Memory B cell (primary cell): ENCODE measurements at regions not wholly inside any gene's neighbourhood (a gene's known extent, or its start where the extent isn't known, plus 50 kb on each side); places are given as distances from the start of the nearest gene placed in this dataset.
"Not testable (repeated sequence)": the region's sequence is repeated elsewhere in the genome, so short reads cannot be mapped to it uniquely, and the experiment has no call there.

Experiments
- ATAC-seq: fragments of 150-1000 bp; cut with Tn5 transposase; 2 replicates; pipeline ENCODE4 v1.10.0; 2021; ENCODE audit warnings: low read depth, mild to moderate bottlenecking, moderate library complexity
- DNase-seq, 2 donors: peaks; one replicate each; pipeline ENCODE4 v3.0.0; 2022; ENCODE audit warnings: low spot score in 2 of 2
- H3K27ac Mint-ChIP-seq: one replicate; pipeline ENCODE4 v1.8.0; 2022; ENCODE audit warnings: mild to moderate bottlenecking, moderate library complexity, mixed read lengths
- H3K27me3 Mint-ChIP-seq: one replicate; pipeline ENCODE4 v1.8.0; 2022; ENCODE audit warnings: mixed read lengths
- H3K36me3 Mint-ChIP-seq: one replicate; pipeline ENCODE4 v1.8.0; 2022; ENCODE audit warnings: mild to moderate bottlenecking, mixed read lengths
- H3K4me1 Mint-ChIP-seq: one replicate; pipeline ENCODE4 v1.8.0; 2022; ENCODE audit warnings: mixed read lengths
- H3K4me3 Mint-ChIP-seq: one replicate; pipeline ENCODE4 v1.8.0; 2022; ENCODE audit warnings: mild to moderate bottlenecking, moderate library complexity, mixed read lengths
- H3K9me3 Mint-ChIP-seq: one replicate; pipeline ENCODE4 v1.8.0; 2022; ENCODE audit warnings: mixed read lengths

DNA sequence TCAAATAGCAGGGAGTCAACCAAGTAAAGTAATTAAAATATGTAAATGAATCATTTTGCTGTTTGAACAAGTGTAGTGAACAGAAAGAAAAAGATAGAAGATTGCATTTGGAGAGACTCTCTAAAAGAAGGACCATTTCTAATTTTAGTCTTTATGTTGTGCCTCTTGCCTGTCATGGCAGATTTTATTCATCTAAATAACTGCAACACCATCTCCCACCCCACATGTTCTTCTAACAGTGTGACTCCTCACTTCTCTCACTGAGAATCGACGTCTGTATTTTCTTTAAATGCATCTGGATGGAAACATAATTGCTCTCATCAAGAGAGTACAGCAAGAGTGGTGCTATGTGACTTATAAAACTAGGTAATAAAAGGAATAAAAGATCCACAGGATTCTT, 439.9 kb upstream of the GBE1 start:
- H3K36me3 Mint-ChIP-seq: no peaks in the 10 kb centered on the region
- ATAC-seq (no peak), DNase-seq (no peak)
- no peak overlapping the region for H3K4me3 Mint-ChIP-seq
- H3K4me1 Mint-ChIP-seq: no peaks in the 10 kb centered on the region
- peaks cover 2% of the 10 kb centered on the region for H3K9me3 Mint-ChIP-seq
- H3K27ac Mint-ChIP-seq: no peak overlapping the region
- no peaks in the 10 kb centered on the region for H3K27me3 Mint-ChIP-seq

GRCh38 chr3:82198009-82198408, 436.6 kb upstream of the GBE1 start:
- Mint-ChIP-seq H3K4me3 (no peak overlapping the region), H3K27ac (no peak overlapping the region), H3K4me1 (no peaks in the 10 kb centered on the region), H3K9me3 (no peaks in the 10 kb centered on the region), H3K36me3 (no peaks in the 10 kb centered on the region), H3K27me3 (no peaks in the 10 kb centered on the region)
- no peak for DNase-seq
- no peak for ATAC-seq

- H3K36me3 Mint-ChIP-seq: no peaks in the 10 kb centered on the region
- H3K9me3 Mint-ChIP-seq: peaks cover 2% of the 10 kb centered on the region
- DNase-seq (no peak), ATAC-seq (no peak)
- H3K4me3 Mint-ChIP-seq: no peak overlapping the region
- no peaks in the 10 kb centered on the region for H3K27me3 Mint-ChIP-seq
- no peak overlapping the region for H3K27ac Mint-ChIP-seq
- no peaks in the 10 kb centered on the region for H3K4me1 Mint-ChIP-seq
These were observed 435.2 kb upstream of the GBE1 start for GRCh38 chr3:82196645-82197044.

DNA sequence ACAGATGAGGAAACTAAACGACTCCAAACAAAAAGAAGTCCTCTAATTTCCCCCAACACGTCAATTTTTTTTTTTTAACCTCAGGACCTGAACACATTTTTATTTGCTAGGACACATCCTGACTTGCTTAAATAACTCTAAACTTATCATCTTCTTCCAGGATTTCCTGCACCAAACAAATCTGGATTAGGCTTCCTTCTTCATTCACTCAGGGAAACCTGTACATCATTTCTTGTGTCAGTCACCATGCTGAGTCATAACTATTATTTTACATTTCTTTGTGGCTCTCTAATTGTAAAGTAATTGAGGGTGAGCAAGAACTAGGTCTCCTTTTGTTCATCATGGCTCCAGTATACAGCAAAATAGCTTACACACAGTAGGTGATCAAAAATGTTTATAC, 433.4 kb upstream of the GBE1 start:
- DNase-seq (no peak), ATAC-seq (no peak)
- H3K36me3 Mint-ChIP-seq: no peaks in the 10 kb centered on the region
- no peak overlapping the region for H3K4me3 Mint-ChIP-seq
- no peak overlapping the region for H3K27ac Mint-ChIP-seq
- no peaks in the 10 kb centered on the region for H3K4me1 Mint-ChIP-seq
- no peaks in the 10 kb centered on the region for H3K27me3 Mint-ChIP-seq
- H3K9me3 Mint-ChIP-seq: peaks cover 4% of the 10 kb centered on the region

DNA sequence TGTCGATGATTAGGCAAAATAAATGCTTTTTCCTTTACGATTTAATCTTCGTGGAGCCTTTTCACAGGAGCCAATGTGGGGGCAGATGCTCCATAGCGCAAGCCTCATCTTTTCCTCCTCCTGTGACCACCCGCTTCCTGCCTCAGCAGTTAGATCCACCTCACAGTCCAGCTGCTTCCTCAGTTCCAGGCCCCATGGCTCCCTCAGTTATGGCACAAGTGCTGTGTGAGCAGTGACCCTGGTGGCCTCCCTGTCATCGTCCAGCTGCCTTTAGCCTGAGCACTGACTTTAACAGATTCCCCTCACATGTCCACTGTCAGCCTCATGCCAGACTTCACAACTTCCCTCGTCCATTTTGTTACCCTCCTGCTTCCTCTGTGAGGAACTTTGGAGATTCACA, 424.6 kb upstream of the GBE1 start:
- Mint-ChIP-seq H3K9me3 (peaks cover 3% of the 10 kb centered on the region), H3K4me3 (no peak overlapping the region), H3K27me3 (no peaks in the 10 kb centered on the region), H3K4me1 (no peaks in the 10 kb centered on the region), H3K36me3 (no peaks in the 10 kb centered on the region), H3K27ac (no peak overlapping the region)
- ATAC-seq: no peak
- DNase-seq: no peak

GRCh38 chr3:82179291-82179690, 417.8 kb upstream of the GBE1 start:
- H3K27ac Mint-ChIP-seq: no peak overlapping the region
- peaks cover 1% of the 10 kb centered on the region for H3K9me3 Mint-ChIP-seq
- no peaks in the 10 kb centered on the region for H3K27me3 Mint-ChIP-seq
- no peak overlapping the region for H3K4me3 Mint-ChIP-seq
- DNase-seq (no peak), ATAC-seq (no peak)
- no peaks in the 10 kb centered on the region for H3K4me1 Mint-ChIP-seq
- H3K36me3 Mint-ChIP-seq: no peaks in the 10 kb centered on the region

DNA sequence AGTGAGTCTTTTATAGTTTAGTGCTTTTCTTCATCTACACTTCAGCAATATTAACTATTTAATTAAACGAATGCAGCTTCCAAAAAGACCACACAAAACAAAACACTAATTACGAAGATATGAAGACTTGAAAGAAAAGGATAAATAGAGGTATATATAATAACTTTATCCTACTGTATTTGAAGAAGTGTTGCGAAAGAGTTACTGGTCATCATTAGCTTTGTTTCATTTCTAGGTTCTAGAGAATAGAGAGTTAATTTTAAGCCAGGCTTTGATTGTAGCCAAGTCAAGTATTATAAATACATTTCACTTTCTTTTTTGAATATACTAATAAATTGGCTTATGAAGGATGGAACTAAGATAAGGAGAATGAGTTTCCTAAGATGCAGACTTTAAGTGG, 416.8 kb upstream of the GBE1 start:
- H3K27me3 Mint-ChIP-seq: no peaks in the 10 kb centered on the region
- no peaks in the 10 kb centered on the region for H3K36me3 Mint-ChIP-seq
- no peak overlapping the region for H3K4me3 Mint-ChIP-seq
- no peaks in the 10 kb centered on the region for H3K4me1 Mint-ChIP-seq
- ATAC-seq (no peak), DNase-seq (no peak)
- no peak overlapping the region for H3K27ac Mint-ChIP-seq
- peaks cover 3% of the 10 kb centered on the region for H3K9me3 Mint-ChIP-seq

DNA sequence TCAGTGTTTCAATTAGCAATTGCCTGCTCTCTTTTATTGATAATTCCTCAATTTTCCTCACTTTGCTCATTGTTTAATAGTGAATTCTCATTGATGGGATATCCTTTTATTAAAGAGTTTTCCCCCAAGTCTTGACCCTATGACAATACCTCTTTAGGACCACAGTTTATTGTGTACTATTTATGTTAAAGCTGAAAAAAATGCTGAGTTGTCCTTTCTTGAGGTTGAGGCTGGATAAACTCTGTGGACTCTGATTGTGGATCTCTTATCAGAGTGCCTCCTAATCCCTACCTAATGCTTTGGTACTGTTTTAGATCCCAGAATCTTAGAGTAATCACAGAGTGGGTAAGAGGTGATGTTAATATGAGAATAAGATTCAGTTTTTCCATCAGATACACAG, 416.3 kb upstream of the GBE1 start:
- H3K4me3 Mint-ChIP-seq: no peak overlapping the region
- H3K27me3 Mint-ChIP-seq: no peaks in the 10 kb centered on the region
- peaks cover 4% of the 10 kb centered on the region for H3K9me3 Mint-ChIP-seq
- ATAC-seq (no peak), DNase-seq (no peak)
- H3K4me1 Mint-ChIP-seq: no peaks in the 10 kb centered on the region
- no peaks in the 10 kb centered on the region for H3K36me3 Mint-ChIP-seq
- H3K27ac Mint-ChIP-seq: no peak overlapping the region

DNA sequence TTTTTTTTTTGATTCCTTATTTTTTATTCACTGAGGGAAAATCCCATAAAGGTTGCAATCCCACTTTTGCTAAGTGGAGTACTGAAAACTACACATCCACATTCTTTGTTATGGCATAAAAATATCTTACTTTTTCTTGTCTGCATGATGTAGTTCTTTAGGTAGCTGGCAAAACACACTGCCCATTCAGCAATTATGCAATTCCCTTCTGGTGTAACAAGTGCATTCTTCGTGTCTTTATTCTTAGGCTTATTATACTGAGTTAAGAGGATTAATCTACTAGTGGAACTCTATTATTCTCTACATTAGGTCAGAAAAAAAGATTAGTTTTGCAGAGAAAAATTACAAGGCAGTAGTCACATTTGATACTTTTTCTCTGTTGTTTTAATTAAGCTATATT, 403.8 kb upstream of the GBE1 start:
- ATAC-seq: no peak

DNA sequence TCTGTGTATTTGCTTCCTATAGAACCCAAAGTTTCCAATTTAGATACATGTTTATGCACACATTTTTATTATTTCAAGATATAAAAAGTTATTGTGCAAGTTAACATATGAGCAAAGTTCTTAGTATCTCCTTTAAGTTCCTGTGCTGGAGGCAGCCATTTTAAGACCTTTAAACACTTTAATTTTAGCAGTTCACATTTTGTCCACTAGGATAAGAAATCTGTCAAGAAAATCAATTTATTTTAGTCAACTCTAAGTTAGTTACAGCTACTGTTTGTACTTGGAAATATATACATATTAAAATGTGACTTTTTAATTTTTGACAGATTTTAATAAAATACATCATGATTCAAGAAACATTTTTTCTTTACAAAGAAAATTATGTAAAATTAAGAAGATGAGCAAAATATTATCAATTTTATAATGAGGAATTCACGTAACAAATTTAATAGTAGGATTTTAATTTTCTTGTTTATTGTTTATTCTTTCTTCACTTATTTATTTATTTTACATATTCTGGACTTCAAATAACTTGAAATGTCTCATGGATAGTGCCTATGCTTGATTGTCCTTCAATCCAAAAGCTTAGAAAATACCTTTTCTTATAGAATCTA, 402.6 kb upstream of the GBE1 start:
- Mint-ChIP-seq H3K9me3 (no peaks in the 10 kb centered on the region), H3K4me3 (no peak overlapping the region), H3K27ac (no peak overlapping the region), H3K4me1 (no peaks in the 10 kb centered on the region), H3K36me3 (no peaks in the 10 kb centered on the region), H3K27me3 (no peaks in the 10 kb centered on the region)
- ATAC-seq (no peak), DNase-seq (no peak)

More for the DNA sequence above, 403.8 kb upstream of the GBE1 start:
- Mint-ChIP-seq H3K27ac (no peak overlapping the region), H3K4me1 (no peaks in the 10 kb centered on the region), H3K4me3 (no peak overlapping the region), H3K9me3 (no peaks in the 10 kb centered on the region), H3K27me3 (no peaks in the 10 kb centered on the region), H3K36me3 (no peaks in the 10 kb centered on the region)
- DNase-seq: no peak

DNA sequence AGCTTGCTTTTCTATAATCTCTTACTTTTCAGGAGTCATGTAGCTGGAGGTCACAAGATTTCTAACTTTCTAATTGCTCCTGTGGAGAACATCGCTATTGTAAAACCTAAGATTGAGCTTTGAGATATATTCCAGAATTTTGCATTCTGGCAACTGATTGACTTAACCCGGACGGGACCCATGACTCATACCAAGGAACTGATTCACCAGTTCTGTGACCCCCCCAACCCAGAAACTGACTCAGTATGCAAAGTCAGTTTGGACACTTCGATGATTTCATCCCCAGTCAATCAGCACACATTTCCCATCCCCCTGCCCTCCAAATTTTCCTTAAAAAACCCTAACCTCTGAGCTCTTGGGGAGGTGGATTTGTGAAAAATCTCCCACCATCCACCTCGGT, 396.5 kb upstream of the GBE1 start:
- no peaks in the 10 kb centered on the region for H3K4me1 Mint-ChIP-seq
- H3K4me3 Mint-ChIP-seq: no peak overlapping the region
- peaks cover 3% of the 10 kb centered on the region for H3K36me3 Mint-ChIP-seq
- H3K27me3 Mint-ChIP-seq: peaks cover 2% of the 10 kb centered on the region
- DNase-seq: no peak
- ATAC-seq: no peak
- peaks cover 5% of the 10 kb centered on the region for H3K9me3 Mint-ChIP-seq
- no peak overlapping the region for H3K27ac Mint-ChIP-seq

DNA sequence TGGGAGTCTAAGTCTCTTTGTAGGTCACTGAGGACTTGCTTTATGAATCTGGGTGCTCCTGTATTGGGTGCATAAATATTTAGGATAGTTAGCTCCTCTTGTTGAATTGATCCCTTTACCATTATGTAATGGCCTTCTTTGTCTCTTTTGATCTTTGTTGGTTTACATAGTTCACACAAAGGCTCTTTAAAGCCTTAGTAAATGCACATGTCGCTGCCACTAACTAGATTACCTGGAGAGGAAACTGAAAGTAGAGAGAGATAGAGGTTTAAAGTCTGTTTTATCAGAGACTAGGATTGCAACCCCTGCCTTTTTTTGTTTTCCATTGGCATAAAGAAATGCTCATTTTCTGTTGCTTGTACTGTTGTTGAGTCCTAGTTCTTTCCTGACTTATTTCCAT, 392.4 kb upstream of the GBE1 start:
- H3K4me3 Mint-ChIP-seq, H3K4me1 Mint-ChIP-seq, H3K9me3 Mint-ChIP-seq, H3K27me3 Mint-ChIP-seq, H3K27ac Mint-ChIP-seq, H3K36me3 Mint-ChIP-seq, ATAC-seq, DNase-seq: not testable (repeated sequence)

GRCh38 chr3:82145742-82146141, 384.3 kb upstream of the GBE1 start:
- H3K36me3 Mint-ChIP-seq: no peaks in the 10 kb centered on the region
- H3K9me3 Mint-ChIP-seq: no peaks in the 10 kb centered on the region
- H3K4me3 Mint-ChIP-seq: no peak overlapping the region
- no peaks in the 10 kb centered on the region for H3K27me3 Mint-ChIP-seq
- no peak overlapping the region for H3K27ac Mint-ChIP-seq
- ATAC-seq (no peak), DNase-seq (no peak)
- no peaks in the 10 kb centered on the region for H3K4me1 Mint-ChIP-seq

- Mint-ChIP-seq H3K9me3 (no peaks in the 10 kb centered on the region), H3K36me3 (no peaks in the 10 kb centered on the region), H3K4me1 (no peaks in the 10 kb centered on the region), H3K4me3 (no peak overlapping the region), H3K27me3 (no peaks in the 10 kb centered on the region), H3K27ac (no peak overlapping the region)
- no peak for ATAC-seq
- DNase-seq: no peak
These were observed 383.4 kb upstream of the GBE1 start for GRCh38 chr3:82144811-82145210.

- DNase-seq (no peak), ATAC-seq (no peak)
- H3K36me3 Mint-ChIP-seq: no peaks in the 10 kb centered on the region
- no peaks in the 10 kb centered on the region for H3K4me1 Mint-ChIP-seq
- H3K27ac Mint-ChIP-seq: no peak overlapping the region
- H3K9me3 Mint-ChIP-seq: no peaks in the 10 kb centered on the region
- no peaks in the 10 kb centered on the region for H3K27me3 Mint-ChIP-seq
- no peak overlapping the region for H3K4me3 Mint-ChIP-seq
These were observed 382.4 kb upstream of the GBE1 start for GRCh38 chr3:82143661-82144412.
